ENCODE measurements at regions not wholly inside any gene's neighbourhood (a gene's known extent, or its start where the extent isn't known, plus 50 kb on each side); places are given as distances from the start of the nearest gene placed in this dataset.

GRCh38 chr17:12362853-12363455 is 302.7 kb upstream of the MYOCD start:
- no peak overlapping the region for H3K27ac ChIP-seq (ENCODE audit: low read depth)
- DNase-seq (ENCODE audit: extremely low spot score): no peak
- WGBS: 75% methylated on average over 5 of the region's 5 CpGs
- peaks cover 2% of the 10 kb centered on the region for H3K4me1 ChIP-seq (ENCODE audit: insufficient read depth)
- no peak overlapping the region for H3K4me3 ChIP-seq (ENCODE audit: low read depth, low read length)
- no peaks in the 10 kb centered on the region for H3K36me3 ChIP-seq (ENCODE audit: insufficient read depth)

- Histone ChIP-seq H3K4me3 (ENCODE audit: low read depth, low read length) (no peak overlapping the region), H3K27ac (ENCODE audit: low read depth) (no peak overlapping the region), H3K4me1 (ENCODE audit: insufficient read depth) (peaks cover 2% of the 10 kb centered on the region), H3K36me3 (ENCODE audit: insufficient read depth) (no peaks in the 10 kb centered on the region)
- 61% methylated on average over 4 of the region's 4 CpGs for WGBS
- DNase-seq (ENCODE audit: extremely low spot score): no peak
Observed at GRCh38 chr17:12365805-12366204, 299.9 kb upstream of the MYOCD start.

GRCh38 chr17:12369065-12369464 is 296.6 kb upstream of the MYOCD start:
- no peak overlapping the region for H3K27ac ChIP-seq (ENCODE audit: low read depth)
- no peak overlapping the region for H3K4me3 ChIP-seq (ENCODE audit: low read depth, low read length)
- no peak for DNase-seq (ENCODE audit: extremely low spot score)

GRCh38 chr17:12376276-12376675 is 289.4 kb upstream of the MYOCD start:
- no peak overlapping the region for H3K4me3 ChIP-seq (ENCODE audit: low read depth, low read length)
- DNase-seq (ENCODE audit: extremely low spot score): no peak
- no peaks in the 10 kb centered on the region for H3K4me1 ChIP-seq (ENCODE audit: insufficient read depth)
- WGBS: 78% methylated on average over 3 of the region's 3 CpGs
- no peaks in the 10 kb centered on the region for H3K36me3 ChIP-seq (ENCODE audit: insufficient read depth)
- H3K27ac ChIP-seq (ENCODE audit: low read depth): no peak overlapping the region

More at GRCh38 chr17:12369065-12369464, 296.6 kb upstream of the MYOCD start:
- Histone ChIP-seq H3K36me3 (ENCODE audit: insufficient read depth) (no peaks in the 10 kb centered on the region), H3K4me1 (ENCODE audit: insufficient read depth) (peaks cover 2% of the 10 kb centered on the region)

- Histone ChIP-seq H3K27ac (ENCODE audit: low read depth) (no peak overlapping the region), H3K4me3 (ENCODE audit: low read depth, low read length) (no peak overlapping the region), H3K36me3 (ENCODE audit: insufficient read depth) (no peaks in the 10 kb centered on the region), H3K4me1 (ENCODE audit: insufficient read depth) (no peaks in the 10 kb centered on the region)
- 44% methylated on average over 1 of the region's 1 CpG for WGBS
- DNase-seq (ENCODE audit: extremely low spot score): no peak
Observed at GRCh38 chr17:12386225-12386624, 279.5 kb upstream of the MYOCD start.

- 72% methylated on average over 3 of the region's 3 CpGs for WGBS
- no peaks in the 10 kb centered on the region for H3K36me3 ChIP-seq (ENCODE audit: insufficient read depth)
- H3K4me1 ChIP-seq (ENCODE audit: insufficient read depth): no peaks in the 10 kb centered on the region
- no peak overlapping the region for H3K4me3 ChIP-seq (ENCODE audit: low read depth, low read length)
- no peak overlapping the region for H3K27ac ChIP-seq (ENCODE audit: low read depth)
- DNase-seq (ENCODE audit: extremely low spot score): no peak
Observed at GRCh38 chr17:12388226-12388625, 277.5 kb upstream of the MYOCD start.

GRCh38 chr17:12389421-12389820 is 276.3 kb upstream of the MYOCD start:
- Histone ChIP-seq H3K4me3 (ENCODE audit: low read depth, low read length) (no peak overlapping the region), H3K4me1 (ENCODE audit: insufficient read depth) (no peaks in the 10 kb centered on the region), H3K27ac (ENCODE audit: low read depth) (no peak overlapping the region), H3K36me3 (ENCODE audit: insufficient read depth) (no peaks in the 10 kb centered on the region)
- 97% methylated on average over 2 of the region's 2 CpGs for WGBS
- DNase-seq (ENCODE audit: extremely low spot score): no peak

- WGBS: 87% methylated on average over 4 of the region's 4 CpGs
- H3K27ac ChIP-seq (ENCODE audit: low read depth): no peak overlapping the region
- DNase-seq (ENCODE audit: extremely low spot score): no peak
- H3K4me3 ChIP-seq (ENCODE audit: low read depth, low read length): no peak overlapping the region
- H3K4me1 ChIP-seq (ENCODE audit: insufficient read depth): no peaks in the 10 kb centered on the region
- no peaks in the 10 kb centered on the region for H3K36me3 ChIP-seq (ENCODE audit: insufficient read depth)
Observed at GRCh38 chr17:12390631-12391030, 275.1 kb upstream of the MYOCD start.

- DNase-seq (ENCODE audit: extremely low spot score): no peak
- Histone ChIP-seq H3K4me3 (ENCODE audit: low read depth, low read length) (no peak overlapping the region), H3K4me1 (ENCODE audit: insufficient read depth) (no peaks in the 10 kb centered on the region), H3K36me3 (ENCODE audit: insufficient read depth) (no peaks in the 10 kb centered on the region), H3K27ac (ENCODE audit: low read depth) (no peak overlapping the region)
- WGBS: 57% methylated on average over 3 of the region's 3 CpGs
Observed at GRCh38 chr17:12391468-12391867, 274.2 kb upstream of the MYOCD start.

- H3K4me1 ChIP-seq (ENCODE audit: insufficient read depth): no peaks in the 10 kb centered on the region
- no peak overlapping the region for H3K27ac ChIP-seq (ENCODE audit: low read depth)
- 77% methylated on average over 5 of the region's 5 CpGs for WGBS
- H3K4me3 ChIP-seq (ENCODE audit: low read depth, low read length): no peak overlapping the region
- no peaks in the 10 kb centered on the region for H3K36me3 ChIP-seq (ENCODE audit: insufficient read depth)
- DNase-seq (ENCODE audit: extremely low spot score): no peak
Observed at GRCh38 chr17:12395733-12396354, 269.8 kb upstream of the MYOCD start.

GRCh38 chr17:12398441-12399051 is 267.1 kb upstream of the MYOCD start:
- whole genome bisulfite sequencing: 45% methylated on average over 8 of the region's 8 CpGs
- DNase-seq (ENCODE audit: extremely low spot score): no peak
- Histone ChIP-seq H3K4me3 (ENCODE audit: low read depth, low read length) (no peak overlapping the region), H3K27ac (ENCODE audit: low read depth) (no peak overlapping the region), H3K36me3 (ENCODE audit: insufficient read depth) (no peaks in the 10 kb centered on the region), H3K4me1 (ENCODE audit: insufficient read depth) (no peaks in the 10 kb centered on the region)

- no peak for DNase-seq (ENCODE audit: extremely low spot score)
- no peaks in the 10 kb centered on the region for H3K4me1 ChIP-seq (ENCODE audit: insufficient read depth)
- H3K4me3 ChIP-seq (ENCODE audit: low read depth, low read length): no peak overlapping the region
- H3K27ac ChIP-seq (ENCODE audit: low read depth): no peak overlapping the region
- H3K36me3 ChIP-seq (ENCODE audit: insufficient read depth): no peaks in the 10 kb centered on the region
- WGBS: 68% methylated on average over 5 of the region's 5 CpGs
Observed at GRCh38 chr17:12402963-12403622, 262.6 kb upstream of the MYOCD start.

GRCh38 chr17:12403881-12404398 is 261.8 kb upstream of the MYOCD start:
- H3K4me3 ChIP-seq (ENCODE audit: low read depth, low read length): no peak overlapping the region
- WGBS: 68% methylated on average over 5 of the region's 5 CpGs
- DNase-seq (ENCODE audit: extremely low spot score): no peak
- H3K27ac ChIP-seq (ENCODE audit: low read depth): no peak overlapping the region
- H3K4me1 ChIP-seq (ENCODE audit: insufficient read depth): no peaks in the 10 kb centered on the region
- H3K36me3 ChIP-seq (ENCODE audit: insufficient read depth): no peaks in the 10 kb centered on the region

Data from urinary bladder (tissue), 3 donors.